HFF-Myc (cell line): ENCODE measurements at regions not wholly inside any gene's neighbourhood (a gene's known extent, or its start where the extent isn't known, plus 50 kb on each side); places are given as distances from the start of the nearest gene placed in this dataset.
A peak's percentile ranks its signal among the peaks of the same experiment; 100 is the strongest.
"Not testable (repeated sequence)": the region's sequence is repeated elsewhere in the genome, so short reads cannot be mapped to it uniquely, and the experiment has no call there.

Experiments used
- DNase-seq: peaks from one replicate; pipeline ENCODE4 v3.0.0-alpha.2; 2011; ENCODE audit warnings: low read depth; ENCODE audit errors: extremely low read depth
- H3K4me3 ChIP-seq: replicated peaks from 2 replicates; pipeline ENCODE4 v1.5.1; 2011; ENCODE audit warnings: low read depth, mild to moderate bottlenecking, control low read depth, low read length
- CTCF ChIP-seq: IDR thresholded peaks from 2 replicates; pipeline ENCODE4 v1.5.1; 2012; ENCODE audit warnings: mild to moderate bottlenecking, low read depth, low read length, control low read depth; ENCODE audit errors: missing control alignments

GRCh38 chr5:99035942-99036341 lies 107.1 kb upstream of the CHD1 start:
- no peak overlapping the region for H3K4me3 ChIP-seq
- no peak for TF ChIP-seq CTCF
- DNase-seq, result no peak

- DNase-seq, result no peak
- H3K4me3 ChIP-seq, result no peak overlapping the region
- no peak for TF ChIP-seq CTCF
These were observed 105.5 kb upstream of the CHD1 start for GRCh38 chr5:99034336-99034735.

- no peak for DNase-seq
- no peak for TF ChIP-seq CTCF
- H3K4me3 ChIP-seq, result no peak overlapping the region
These were observed 104.5 kb upstream of the CHD1 start for GRCh38 chr5:99033014-99033900.

- peak; percentile 81 for TF ChIP-seq CTCF
- peak; percentile 47 for DNase-seq
- H3K4me3 ChIP-seq, result no peak overlapping the region
These were observed 103.6 kb upstream of the CHD1 start for GRCh38 chr5:99032234-99033013.

- no peak for DNase-seq
- no peak for TF ChIP-seq CTCF
- H3K4me3 ChIP-seq, result no peak overlapping the region
These were observed 102.2 kb upstream of the CHD1 start for GRCh38 chr5:99030906-99031440.

- H3K4me3 ChIP-seq, result no peak overlapping the region
- DNase-seq, result no peak
- TF ChIP-seq CTCF, result no peak
These were observed 100.4 kb upstream of the CHD1 start for GRCh38 chr5:99029172-99029571.

GRCh38 chr5:99028170-99028569 lies 99.4 kb upstream of the CHD1 start:
- DNase-seq, H3K4me3 ChIP-seq: not testable (repeated sequence)
